Nephron (organoid): ENCODE measurements at regions not wholly inside any gene's neighbourhood (a gene's known extent, or its start where the extent isn't known, plus 50 kb on each side); places are given as distances from the start of the nearest gene placed in this dataset.
"Not testable (repeated sequence)": the region's sequence is repeated elsewhere in the genome, so short reads cannot be mapped to it uniquely, and the experiment has no call there.

Experiments
- H3K27ac Mint-ChIP-seq, 3 experiments: 2 replicates each; pipeline ENCODE4 v1.8.0; 2020; ENCODE audit warnings: mixed read lengths in 3 of 3, mild to moderate bottlenecking in 2 of 3, moderate library complexity in 1 of 3
- H3K27me3 Mint-ChIP-seq: 2 replicates; pipeline ENCODE4 v1.8.0; 2021; ENCODE audit warnings: low read depth, mild to moderate bottlenecking, moderate library complexity, mixed read lengths
- H3K36me3 Mint-ChIP-seq: 2 replicates; pipeline ENCODE4 v1.8.0; 2020; ENCODE audit warnings: low read depth, mixed read lengths
- H3K4me1 Mint-ChIP-seq: 2 replicates; pipeline ENCODE4 v1.8.0; 2020; ENCODE audit warnings: mixed read lengths
- H3K4me3 Mint-ChIP-seq, 3 experiments: 2 replicates each; pipeline ENCODE4 v1.8.0; 2020; ENCODE audit warnings: mild to moderate bottlenecking in 3 of 3, mixed read lengths in 3 of 3, moderate library complexity in 2 of 3
- H3K9me3 Mint-ChIP-seq: 2 replicates; pipeline ENCODE4 v1.8.0; 2020; ENCODE audit warnings: mixed read lengths
- CTCF ChIP-seq, 3 experiments: fragments of 200-600 bp; sonication (generic); IDR thresholded peaks; one replicate each; pipeline ENCODE4 v1.5.0; 2021; ENCODE audit warnings: antibody characterized with exemption in 3 of 3; ENCODE audit not compliant: unreplicated experiment in 3 of 3

DNA sequence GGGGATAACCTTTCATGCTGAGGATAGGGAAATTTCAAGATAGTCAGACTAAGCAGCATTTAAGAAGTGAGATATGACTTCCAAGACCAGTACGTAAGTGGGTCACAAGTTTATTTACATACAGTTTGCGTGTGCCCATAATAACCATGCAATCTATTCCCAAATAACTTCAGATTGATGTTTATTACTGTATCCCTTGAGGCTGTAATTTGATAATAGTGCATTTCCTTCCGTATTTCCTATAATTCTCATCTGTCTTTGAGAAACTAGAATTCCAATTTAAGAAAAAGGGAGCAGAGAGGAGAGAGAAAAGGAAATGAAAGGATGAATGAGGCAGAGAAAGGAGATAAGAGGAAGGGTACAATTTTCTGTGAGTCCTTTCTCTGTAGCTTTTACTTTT, 1073.1 kb downstream of the EPHA3 start:
- TF ChIP-seq CTCF (IDR thresholded peaks at IDR 0.05; ENCODE audit: unreplicated experiment in 3 of 3), result no peak
- Mint-ChIP-seq H3K4me1 (no peaks in the 10 kb centered on the region), H3K36me3 (no peaks in the 10 kb centered on the region), H3K9me3 (no peaks in the 10 kb centered on the region), H3K27me3 (peaks cover 12% of the 10 kb centered on the region), H3K27ac (no peak overlapping the region), H3K4me3 (no peak overlapping the region)

- H3K4me1 Mint-ChIP-seq, H3K27ac Mint-ChIP-seq, H3K9me3 Mint-ChIP-seq, H3K36me3 Mint-ChIP-seq: not testable (repeated sequence)
- H3K27me3 Mint-ChIP-seq, result peaks cover 12% of the 10 kb centered on the region
- peak; percentile 49 to 62 (median 50) for TF ChIP-seq CTCF (IDR thresholded peaks at IDR 0.05; ENCODE audit: unreplicated experiment in 3 of 3)
- H3K4me3 Mint-ChIP-seq, result peak overlapping the region; percentile 74 to 87 (median 84)
Observed at GRCh38 chr3:90182291-90182976, 1075.0 kb downstream of the EPHA3 start.

- peaks cover 3% of the 10 kb centered on the region for H3K27me3 Mint-ChIP-seq
- H3K4me1 Mint-ChIP-seq, result no peaks in the 10 kb centered on the region
- no peak for TF ChIP-seq CTCF (IDR thresholded peaks at IDR 0.05; ENCODE audit: unreplicated experiment in 3 of 3)
- no peaks in the 10 kb centered on the region for H3K9me3 Mint-ChIP-seq
- no peak overlapping the region for H3K27ac Mint-ChIP-seq
- no peak overlapping the region for H3K4me3 Mint-ChIP-seq
- H3K36me3 Mint-ChIP-seq, result no peaks in the 10 kb centered on the region
Observed at GRCh38 chr3:90184861-90185260, 1077.4 kb downstream of the EPHA3 start.

- H3K27me3 Mint-ChIP-seq, H3K4me1 Mint-ChIP-seq, H3K4me3 Mint-ChIP-seq, H3K36me3 Mint-ChIP-seq, H3K27ac Mint-ChIP-seq: not testable (repeated sequence)
- peaks cover 25% of the 10 kb centered on the region for H3K9me3 Mint-ChIP-seq
Observed at GRCh38 chr3:90197383-90197782, 1090.0 kb downstream of the EPHA3 start.

DNA sequence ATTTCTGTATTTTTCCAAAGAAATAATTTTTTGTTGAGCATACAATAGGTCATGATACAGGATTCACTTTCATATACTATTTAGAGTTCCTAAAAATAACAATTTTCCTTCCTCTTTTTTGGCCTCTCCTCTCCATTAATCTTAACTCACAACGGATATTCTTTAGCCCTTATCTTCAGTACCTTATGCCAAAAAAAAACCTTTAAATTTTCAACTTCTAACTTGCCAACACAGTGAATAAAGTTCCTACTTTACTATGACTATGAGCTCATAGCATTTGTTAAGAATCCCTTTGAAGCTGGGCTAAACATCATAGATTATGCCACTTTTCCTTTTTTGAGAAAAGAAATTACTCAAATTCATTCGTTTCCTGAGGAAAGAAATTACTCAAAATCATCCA, 1095.5 kb downstream of the EPHA3 start:
- not testable (repeated sequence) for H3K4me3 Mint-ChIP-seq, H3K27me3 Mint-ChIP-seq, H3K9me3 Mint-ChIP-seq, H3K27ac Mint-ChIP-seq, H3K4me1 Mint-ChIP-seq, H3K36me3 Mint-ChIP-seq

DNA sequence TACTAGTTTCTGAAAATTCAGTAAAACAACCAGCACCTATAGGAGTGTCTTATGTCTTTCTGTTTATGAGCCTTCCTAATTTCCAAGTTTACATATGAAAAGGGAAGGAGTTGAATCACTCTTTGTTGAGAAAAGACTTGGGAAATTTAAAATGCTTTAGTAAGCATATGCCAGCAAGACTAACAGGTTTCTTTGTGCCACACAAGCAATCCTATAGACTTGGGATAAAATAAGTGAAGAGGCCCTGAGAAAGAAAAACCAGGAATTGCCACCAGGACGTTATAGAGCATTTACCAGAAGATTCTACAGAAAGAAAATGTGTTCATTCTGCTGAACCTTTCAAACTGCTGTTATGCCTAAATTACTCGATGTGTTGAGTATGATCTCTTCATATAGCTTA, 1099.1 kb downstream of the EPHA3 start:
- not testable (repeated sequence) for H3K4me1 Mint-ChIP-seq, H3K27ac Mint-ChIP-seq, H3K36me3 Mint-ChIP-seq, H3K9me3 Mint-ChIP-seq, H3K4me3 Mint-ChIP-seq, H3K27me3 Mint-ChIP-seq

DNA sequence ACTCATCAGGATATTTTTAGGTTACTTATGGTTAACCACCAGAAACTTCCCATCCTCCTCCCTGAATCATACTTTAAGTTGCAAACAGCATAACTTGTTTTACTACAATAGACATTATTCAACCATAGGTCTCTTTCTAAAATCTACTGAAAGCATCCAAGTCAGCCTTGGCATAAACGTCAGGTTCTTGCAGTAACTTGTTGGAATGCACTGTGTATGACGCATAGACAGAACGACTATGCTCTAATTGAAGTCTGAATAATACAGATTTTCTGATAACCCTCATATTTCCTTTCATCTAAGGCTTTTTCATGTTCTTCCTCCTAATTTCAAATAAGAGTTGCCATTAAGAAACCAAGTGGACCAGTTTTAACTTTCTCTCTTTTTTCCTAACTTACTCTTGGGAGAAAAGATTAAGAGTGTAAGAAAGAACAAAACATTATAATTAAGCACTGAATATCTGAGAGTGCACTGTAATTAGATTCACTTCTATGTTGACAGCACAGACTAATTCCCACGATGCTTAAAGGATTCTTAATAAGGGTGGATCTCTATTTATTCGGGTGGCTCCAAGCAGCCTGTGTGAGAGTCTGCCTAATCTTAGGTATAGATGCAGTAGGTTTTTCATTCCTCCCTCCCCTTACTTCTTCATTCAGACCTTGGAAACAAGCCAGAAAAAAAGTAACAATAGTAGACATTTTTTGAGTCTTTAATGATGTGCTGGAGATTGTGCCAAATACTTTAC, 1100.1 kb downstream of the EPHA3 start:
- not testable (repeated sequence) for H3K4me3 Mint-ChIP-seq, H3K27ac Mint-ChIP-seq, H3K4me1 Mint-ChIP-seq, H3K27me3 Mint-ChIP-seq, H3K36me3 Mint-ChIP-seq
- peaks cover 12% of the 10 kb centered on the region for H3K9me3 Mint-ChIP-seq

DNA sequence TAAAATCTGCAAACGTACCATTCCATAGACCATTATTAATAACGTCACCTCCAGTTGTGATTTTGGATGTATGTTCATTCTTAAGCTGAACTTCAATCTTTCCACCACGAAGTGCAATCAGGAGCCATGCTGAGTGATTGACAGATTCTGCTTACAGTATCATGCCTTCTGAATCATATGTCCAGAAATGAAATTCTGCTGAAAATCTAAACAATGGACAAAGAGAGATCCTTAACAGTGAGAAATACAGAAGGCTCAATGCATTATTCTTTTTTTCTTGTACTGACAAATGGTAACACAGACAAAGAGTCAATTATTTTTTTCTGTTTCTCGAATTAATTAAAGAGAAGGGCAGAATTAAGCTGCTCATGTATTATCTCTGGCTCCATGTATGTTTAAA, 1114.5 kb downstream of the EPHA3 start:
- H3K9me3 Mint-ChIP-seq, result peaks cover 15% of the 10 kb centered on the region
- no peak overlapping the region for H3K4me3 Mint-ChIP-seq

More for the DNA sequence above, 1114.5 kb downstream of the EPHA3 start:
- H3K36me3 Mint-ChIP-seq, result no peaks in the 10 kb centered on the region
- H3K27ac Mint-ChIP-seq, result no peak overlapping the region
- TF ChIP-seq CTCF (IDR thresholded peaks at IDR 0.05; ENCODE audit: unreplicated experiment in 3 of 3), result no peak
- H3K27me3 Mint-ChIP-seq, result no peaks in the 10 kb centered on the region
- no peaks in the 10 kb centered on the region for H3K4me1 Mint-ChIP-seq
